CD8-positive, alpha-beta memory T cell (primary cell): ENCODE measurements at regions not wholly inside any gene's neighbourhood (a gene's known extent, or its start where the extent isn't known, plus 50 kb on each side); places are given as distances from the start of the nearest gene placed in this dataset.

Experiments
- CTCF ChIA-PET: fragments of 350-600 bp; sonication (Branson Sonifier 250); formaldehyde crosslinking; loops from one replicate; lab custom pipeline; 2021; ENCODE audit warnings: antibody characterized with exemption; lab: Charles Lee
- POLR2A ChIA-PET: fragments of 350-600 bp; sonication (Branson Sonifier 250); formaldehyde crosslinking; loops from one replicate; lab custom pipeline; 2021; ENCODE audit warnings: antibody characterized with exemption; lab: Charles Lee
- DNase-seq, 5 donors: peaks; one replicate each; pipeline versions ENCODE4 v3.0.0 to v3.0.0-alpha.2; 2020 to 2022; ENCODE audit warnings: mixed read lengths in 1 of 5
- H3K27ac ChIP-seq: one replicate; pipeline ENCODE4 v1.7.0; 2013; ENCODE audit warnings: low read depth, mild to moderate bottlenecking, low read length, moderate library complexity
- H3K27me3 ChIP-seq: 2 replicates; pipeline ENCODE4 v1.7.0; 2013; ENCODE audit warnings: low read length, mild to moderate bottlenecking; ENCODE audit not compliant: insufficient read depth, poor library complexity, severe bottlenecking
- H3K36me3 ChIP-seq: 2 replicates; pipeline ENCODE4 v1.7.0; 2013; ENCODE audit warnings: mild to moderate bottlenecking, low read length, moderate library complexity; ENCODE audit not compliant: insufficient read depth
- H3K4me1 ChIP-seq: 2 replicates; pipeline ENCODE4 v1.7.0; 2013; ENCODE audit warnings: mild to moderate bottlenecking, low read length, moderate library complexity; ENCODE audit not compliant: insufficient read depth
- H3K4me3 ChIP-seq: 2 replicates; pipeline ENCODE4 v1.7.0; 2013; ENCODE audit warnings: mild to moderate bottlenecking, low read length
- H3K9me3 ChIP-seq: 2 replicates; pipeline ENCODE4 v1.7.0; 2013; ENCODE audit warnings: mild to moderate bottlenecking, low read length
- H3K27ac Mint-ChIP-seq, 8 donors: one replicate each; pipeline ENCODE4 v1.8.0; 2020 to 2021; ENCODE audit warnings: mixed read lengths in 8 of 8, mild to moderate bottlenecking in 6 of 8, inconsistent platforms in 3 of 8, moderate library complexity in 3 of 8
- H3K27me3 Mint-ChIP-seq, 2 donors: one replicate each; pipeline ENCODE4 v1.8.0; 2020 to 2021; ENCODE audit warnings: mixed read lengths in 2 of 2, mild to moderate bottlenecking in 1 of 2, moderate library complexity in 1 of 2
- H3K36me3 Mint-ChIP-seq, 3 donors: one replicate each; pipeline ENCODE4 v1.8.0; 2020 to 2021; ENCODE audit warnings: mixed read lengths in 3 of 3, inconsistent platforms in 1 of 3, mild to moderate bottlenecking in 1 of 3
- H3K4me1 Mint-ChIP-seq, 3 donors: one replicate each; pipeline ENCODE4 v1.8.0; 2020 to 2021; ENCODE audit warnings: mixed read lengths in 3 of 3, inconsistent platforms in 1 of 3, mild to moderate bottlenecking in 1 of 3
- H3K4me3 Mint-ChIP-seq, 7 donors: one replicate each; pipeline ENCODE4 v1.8.0; 2020 to 2021; ENCODE audit warnings: mixed read lengths in 7 of 7, mild to moderate bottlenecking in 6 of 7, moderate library complexity in 4 of 7, inconsistent platforms in 2 of 7
- H3K9me3 Mint-ChIP-seq, 5 donors: one replicate each; pipeline ENCODE4 v1.8.0; 2020 to 2022; ENCODE audit warnings: mixed read lengths in 5 of 5, mild to moderate bottlenecking in 3 of 5, moderate library complexity in 2 of 5, inconsistent platforms in 1 of 5

GRCh38 chr3:137348936-137349335, 391.2 kb downstream of the IL20RB start:
- POLR2A ChIA-PET = no interaction called here
- Histone ChIP-seq H3K4me1 (no peaks in the 10 kb centered on the region), H3K36me3 (no peaks in the 10 kb centered on the region), H3K27ac (no peak overlapping the region), H3K27me3 (no peaks in the 10 kb centered on the region), H3K4me3 (no peak overlapping the region), H3K9me3 (no peaks in the 10 kb centered on the region)
- Mint-ChIP-seq H3K27ac (no peak overlapping the region), H3K4me1 (no peaks in the 10 kb centered on the region), H3K27me3 (peaks cover 0 to 4% of the 10 kb centered on the region in 2 donors), H3K9me3 (peaks cover 3 to 13% (median 4%) of the 10 kb centered on the region in 5 donors), H3K36me3 (no peaks in the 10 kb centered on the region), H3K4me3 (no peak overlapping the region)
- CTCF ChIA-PET = no interaction called here
- no peak for DNase-seq

- Histone ChIP-seq H3K9me3 (no peaks in the 10 kb centered on the region), H3K27ac (no peak overlapping the region), H3K27me3 (no peaks in the 10 kb centered on the region), H3K36me3 (no peaks in the 10 kb centered on the region), H3K4me3 (no peak overlapping the region), H3K4me1 (no peaks in the 10 kb centered on the region)
- Mint-ChIP-seq H3K4me3 (no peak overlapping the region), H3K27ac (no peak overlapping the region), H3K4me1 (no peaks in the 10 kb centered on the region), H3K36me3 (no peaks in the 10 kb centered on the region), H3K9me3 (peaks cover 3 to 13% (median 4%) of the 10 kb centered on the region in 5 donors), H3K27me3 (peaks cover 0 to 4% of the 10 kb centered on the region in 2 donors)
- CTCF ChIA-PET = no interaction called here
- POLR2A ChIA-PET = no interaction called here
- DNase-seq = no peak
Measured at GRCh38 chr3:137349557-137350348, 392.0 kb downstream of the IL20RB start.

- no peaks in the 10 kb centered on the region for H3K4me1 Mint-ChIP-seq
Measured at GRCh38 chr3:137360531-137361201, 402.9 kb downstream of the IL20RB start.

GRCh38 chr3:137382005-137382594, 382.0 kb upstream of the SOX14 start:
- H3K4me3 Mint-ChIP-seq = no peak overlapping the region
- ChIA-PET POLR2A (no interaction called here), CTCF (no interaction called here)
- H3K27me3 Mint-ChIP-seq = no peaks in the 10 kb centered on the region
- no peaks in the 10 kb centered on the region for H3K36me3 Mint-ChIP-seq
- Histone ChIP-seq H3K36me3 (no peaks in the 10 kb centered on the region), H3K9me3 (no peaks in the 10 kb centered on the region), H3K4me3 (no peak overlapping the region), H3K27me3 (no peaks in the 10 kb centered on the region), H3K4me1 (no peaks in the 10 kb centered on the region), H3K27ac (no peak overlapping the region)
- peaks cover 0 to 5% (median 0%) of the 10 kb centered on the region in 5 donors for H3K9me3 Mint-ChIP-seq
- no peak overlapping the region for H3K27ac Mint-ChIP-seq
- no peaks in the 10 kb centered on the region for H3K4me1 Mint-ChIP-seq
- DNase-seq = no peak

More at GRCh38 chr3:137360531-137361201, 402.9 kb downstream of the IL20RB start:
- Mint-ChIP-seq H3K36me3 (peaks cover 0 to 2% (median 0%) of the 10 kb centered on the region in 3 donors), H3K9me3 (peaks cover 11 to 28% (median 13%) of the 10 kb centered on the region in 5 donors), H3K27ac (no peak overlapping the region), H3K27me3 (no peaks in the 10 kb centered on the region), H3K4me3 (no peak overlapping the region)
- no peaks in the 10 kb centered on the region for H3K36me3 ChIP-seq
- H3K4me1 ChIP-seq = no peaks in the 10 kb centered on the region
- H3K27me3 ChIP-seq = no peaks in the 10 kb centered on the region
- no peaks in the 10 kb centered on the region for H3K9me3 ChIP-seq
- no peak overlapping the region for H3K27ac ChIP-seq
- DNase-seq = no peak
- no peak overlapping the region for H3K4me3 ChIP-seq
- ChIA-PET CTCF (no interaction called here), POLR2A (no interaction called here)

GRCh38 chr3:137385922-137386321, 378.2 kb upstream of the SOX14 start:
- Mint-ChIP-seq H3K27me3 (no peaks in the 10 kb centered on the region), H3K4me3 (no peak overlapping the region), H3K36me3 (no peaks in the 10 kb centered on the region), H3K27ac (no peak overlapping the region), H3K4me1 (no peaks in the 10 kb centered on the region), H3K9me3 (peaks cover 0 to 3% (median 0%) of the 10 kb centered on the region in 5 donors)
- ChIA-PET CTCF (no interaction called here), POLR2A (no interaction called here)
- Histone ChIP-seq H3K27me3 (no peaks in the 10 kb centered on the region), H3K36me3 (no peaks in the 10 kb centered on the region), H3K9me3 (no peaks in the 10 kb centered on the region), H3K4me3 (no peak overlapping the region), H3K27ac (no peak overlapping the region), H3K4me1 (no peaks in the 10 kb centered on the region)
- no peak for DNase-seq

GRCh38 chr3:137409584-137409983, 354.5 kb upstream of the SOX14 start:
- ChIA-PET CTCF (no interaction called here), POLR2A (no interaction called here)
- Mint-ChIP-seq H3K27ac (no peak overlapping the region), H3K4me1 (no peaks in the 10 kb centered on the region), H3K4me3 (no peak overlapping the region), H3K36me3 (no peaks in the 10 kb centered on the region), H3K9me3 (peaks cover 0 to 4% (median 0%) of the 10 kb centered on the region in 5 donors), H3K27me3 (no peaks in the 10 kb centered on the region)
- DNase-seq = no peak
- no peak overlapping the region for H3K27ac ChIP-seq
- H3K27me3 ChIP-seq = no peaks in the 10 kb centered on the region
- no peaks in the 10 kb centered on the region for H3K36me3 ChIP-seq
- no peak overlapping the region for H3K4me3 ChIP-seq
- no peaks in the 10 kb centered on the region for H3K4me1 ChIP-seq
- H3K9me3 ChIP-seq = no peaks in the 10 kb centered on the region

GRCh38 chr3:137410028-137410427, 354.1 kb upstream of the SOX14 start:
- Mint-ChIP-seq H3K4me3 (no peak overlapping the region), H3K9me3 (peaks cover 0 to 4% (median under 1%) of the 10 kb centered on the region in 5 donors)

More at GRCh38 chr3:137410028-137410427, 354.1 kb upstream of the SOX14 start:
- DNase-seq = no peak
- Histone ChIP-seq H3K4me3 (no peak overlapping the region), H3K27me3 (no peaks in the 10 kb centered on the region), H3K4me1 (no peaks in the 10 kb centered on the region), H3K27ac (no peak overlapping the region), H3K9me3 (no peaks in the 10 kb centered on the region), H3K36me3 (no peaks in the 10 kb centered on the region)
- POLR2A ChIA-PET = no interaction called here
- no peaks in the 10 kb centered on the region for H3K36me3 Mint-ChIP-seq
- no peak overlapping the region for H3K27ac Mint-ChIP-seq
- CTCF ChIA-PET = no interaction called here
- no peaks in the 10 kb centered on the region for H3K27me3 Mint-ChIP-seq
- H3K4me1 Mint-ChIP-seq = no peaks in the 10 kb centered on the region
